NT2/D1 (cell line): ENCODE measurements at regions not wholly inside any gene's neighbourhood (a gene's known extent, or its start where the extent isn't known, plus 50 kb on each side); places are given as distances from the start of the nearest gene placed in this dataset.

Experiments
- YY1 ChIP-seq: IDR thresholded peaks from 2 replicates; pipeline ENCODE4 v1.6.1; 2011; ENCODE audit not compliant: insufficient read length, insufficient read depth
- ZNF274 ChIP-seq: IDR thresholded peaks from 2 replicates; pipeline ENCODE4 v1.6.1; 2011; ENCODE audit warnings: mild to moderate bottlenecking, low read depth, low read length

- no peak for TF ChIP-seq YY1
- TF ChIP-seq ZNF274, result no peak
Observed at GRCh38 chr22:27671413-27671935, 130.1 kb downstream of the MN1 start.
